NCI-H1092 (cell line): ENCODE measurements at regions not wholly inside any gene's neighbourhood (a gene's known extent, or its start where the extent isn't known, plus 50 kb on each side); places are given as distances from the start of the nearest gene placed in this dataset.

Source experiments
- DNase-seq: peaks from one replicate; lab custom pipeline; 2025; lab: John Stamatoyannopoulos, UW

- DNase-seq: no peak
These were observed 168.1 kb upstream of the MBNL1 start for GRCh38 chr3:152100491-152101132.

GRCh38 chr3:152102410-152102809 lies 166.3 kb upstream of the MBNL1 start:
- DNase-seq: no peak

GRCh38 chr3:152103257-152103656 lies 165.5 kb upstream of the MBNL1 start:
- no peak for DNase-seq

- DNase-seq: no peak
These were observed 163.8 kb upstream of the MBNL1 start for GRCh38 chr3:152104847-152105415.

- DNase-seq: no peak
These were observed 163.3 kb upstream of the MBNL1 start for GRCh38 chr3:152105446-152105845.

- DNase-seq: no peak
These were observed 159.7 kb upstream of the MBNL1 start for GRCh38 chr3:152109038-152109437.

- DNase-seq: no peak
These were observed 155.3 kb upstream of the MBNL1 start for GRCh38 chr3:152113413-152113812.

- no peak for DNase-seq
These were observed 154.6 kb upstream of the MBNL1 start for GRCh38 chr3:152113992-152114651.

GRCh38 chr3:152120601-152121269 lies 148.0 kb upstream of the MBNL1 start:
- no peak for DNase-seq

- DNase-seq: no peak
These were observed 147.5 kb upstream of the MBNL1 start for GRCh38 chr3:152121270-152121636.

GRCh38 chr3:152122851-152123250 lies 145.9 kb upstream of the MBNL1 start:
- DNase-seq: no peak

GRCh38 chr3:152123457-152123856 lies 145.3 kb upstream of the MBNL1 start:
- DNase-seq: no peak

- no peak for DNase-seq
These were observed 142.5 kb upstream of the MBNL1 start for GRCh38 chr3:152126260-152126659.

GRCh38 chr3:152127058-152127457 lies 141.7 kb upstream of the MBNL1 start:
- no peak for DNase-seq

GRCh38 chr3:152128356-152128755 lies 140.4 kb upstream of the MBNL1 start:
- no peak for DNase-seq

GRCh38 chr3:152139651-152140050 lies 129.1 kb upstream of the MBNL1 start:
- DNase-seq: no peak

GRCh38 chr3:152146461-152146860 lies 122.3 kb upstream of the MBNL1 start:
- no peak for DNase-seq

- DNase-seq: no peak
These were observed 121.0 kb upstream of the MBNL1 start for GRCh38 chr3:152147748-152148147.

- no peak for DNase-seq
These were observed 120.2 kb upstream of the MBNL1 start for GRCh38 chr3:152148579-152148978.

GRCh38 chr3:152149832-152150231 lies 118.9 kb upstream of the MBNL1 start:
- DNase-seq: no peak

- no peak for DNase-seq
These were observed 117.4 kb upstream of the MBNL1 start for GRCh38 chr3:152151216-152151876.
